SIG-M5 treated with dmso at 0.1 percent for 504 hours (cell line): ENCODE measurements at regions not wholly inside any gene's neighbourhood (a gene's known extent, or its start where the extent isn't known, plus 50 kb on each side); places are given as distances from the start of the nearest gene placed in this dataset.
A peak's percentile ranks its signal among the peaks of the same experiment; 100 is the strongest.

Experiments
- DNase-seq: peaks from one replicate; lab custom pipeline; 2025; ENCODE audit not compliant: unreplicated experiment; lab: John Stamatoyannopoulos, UW

DNA sequence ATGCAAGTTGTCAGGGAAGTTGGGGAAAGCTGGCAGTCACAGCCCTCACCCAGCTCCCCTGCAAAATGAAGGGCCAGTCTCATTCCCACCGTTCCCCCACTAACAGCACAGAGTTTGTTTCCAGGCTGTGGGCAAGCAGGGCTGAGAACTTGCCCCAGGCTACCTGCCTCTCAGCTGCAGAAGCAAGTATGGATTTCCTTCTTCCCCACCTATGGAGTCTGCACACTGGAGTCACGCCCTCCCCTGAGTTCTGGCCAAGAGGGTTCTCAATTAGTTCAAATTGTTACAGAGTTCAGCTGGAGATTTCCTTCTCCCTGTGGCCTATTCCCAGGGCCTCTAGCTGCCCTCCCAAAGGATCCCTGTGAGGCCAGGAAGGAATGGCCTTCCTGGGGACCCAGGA lies 90.1 kb upstream of the ATP11B start:
- no peak for DNase-seq

DNA sequence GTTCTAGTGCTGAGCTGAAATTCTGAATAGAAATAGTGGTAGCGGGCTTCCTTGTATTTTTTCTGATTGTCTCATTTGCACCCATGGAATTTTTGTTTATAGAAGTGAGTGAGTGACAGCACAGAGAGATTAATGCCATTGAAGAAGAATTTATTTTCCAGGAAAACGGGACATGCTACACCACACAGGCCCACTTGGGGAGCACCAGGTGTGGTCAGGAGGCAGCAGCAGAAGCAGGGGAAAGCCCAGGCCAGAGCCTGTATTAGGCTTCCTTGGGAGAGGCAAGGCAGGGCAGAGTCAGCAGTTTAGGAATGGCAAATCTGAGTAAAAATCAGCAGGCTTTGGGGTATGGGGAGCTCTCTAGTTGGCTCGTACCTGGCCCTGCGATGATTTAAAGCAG lies 88.4 kb upstream of the ATP11B start:
- DNase-seq: no peak

DNA sequence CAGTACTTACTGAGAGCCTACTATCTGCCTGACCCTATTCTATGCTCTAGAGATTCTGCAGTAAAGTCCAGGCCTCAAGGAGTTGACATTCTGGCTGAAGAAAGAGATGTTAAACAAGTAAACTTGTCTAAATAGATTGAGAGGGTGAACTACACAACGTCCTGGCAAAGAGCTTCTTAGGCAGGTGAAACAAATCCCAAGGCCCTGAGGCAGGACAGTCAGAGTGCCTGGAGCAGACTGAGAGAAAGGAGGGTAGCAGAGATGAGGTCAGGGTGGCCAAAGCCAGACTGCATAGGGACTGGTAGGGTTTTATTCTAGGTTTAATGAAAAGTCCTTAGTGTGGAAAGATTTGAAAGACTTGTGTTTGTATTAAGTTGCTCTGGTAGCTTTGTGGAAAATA lies 84.5 kb upstream of the ATP11B start:
- no peak for DNase-seq

DNA sequence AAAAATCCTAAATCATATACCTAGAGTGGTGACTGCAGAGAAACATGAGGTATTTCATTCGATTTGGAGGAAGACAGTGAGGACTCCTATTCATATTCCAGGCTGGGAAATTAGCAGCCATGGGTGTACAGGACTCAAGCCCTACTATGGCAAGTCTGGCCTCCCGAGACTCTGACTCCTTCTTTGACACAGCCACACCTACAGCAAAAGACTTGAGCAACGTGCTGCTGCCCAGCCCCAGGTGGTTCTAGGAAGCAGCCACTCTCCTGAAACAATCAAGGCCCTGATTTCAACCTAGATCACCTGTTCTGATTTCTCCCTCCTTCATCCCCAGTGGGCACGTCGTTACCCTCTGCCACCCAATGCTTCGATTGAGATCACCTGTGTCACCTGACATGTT lies 84.0 kb upstream of the ATP11B start:
- no peak for DNase-seq

DNA sequence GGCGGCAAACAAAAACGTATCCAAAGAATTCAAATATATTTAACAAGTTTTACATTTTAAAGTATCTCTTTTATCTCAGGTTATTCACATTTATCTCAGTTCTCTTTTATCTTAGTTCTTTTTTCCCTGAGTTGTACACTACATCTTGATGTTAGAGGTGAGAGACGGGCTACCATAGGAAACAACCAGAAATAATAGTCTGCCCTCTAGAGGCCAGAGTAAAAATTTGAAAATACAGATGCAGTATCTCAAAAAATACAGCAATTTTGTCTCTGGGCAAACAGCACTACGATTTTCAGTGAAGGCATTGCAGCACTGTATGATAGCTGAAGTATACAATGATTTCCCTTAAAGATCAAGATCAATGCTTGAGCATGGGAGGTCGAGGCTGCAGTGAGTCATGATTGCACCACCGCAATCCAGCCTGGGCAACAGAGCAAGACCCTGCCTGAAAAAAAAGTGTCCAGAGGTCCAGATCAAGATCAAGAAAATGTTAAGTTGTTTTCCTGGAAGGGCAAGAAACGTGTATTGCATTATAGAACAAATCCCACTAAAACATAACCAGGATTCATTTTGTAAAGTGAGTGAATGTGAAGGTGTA lies 82.6 kb upstream of the ATP11B start:
- DNase-seq: peak; percentile 63

DNA sequence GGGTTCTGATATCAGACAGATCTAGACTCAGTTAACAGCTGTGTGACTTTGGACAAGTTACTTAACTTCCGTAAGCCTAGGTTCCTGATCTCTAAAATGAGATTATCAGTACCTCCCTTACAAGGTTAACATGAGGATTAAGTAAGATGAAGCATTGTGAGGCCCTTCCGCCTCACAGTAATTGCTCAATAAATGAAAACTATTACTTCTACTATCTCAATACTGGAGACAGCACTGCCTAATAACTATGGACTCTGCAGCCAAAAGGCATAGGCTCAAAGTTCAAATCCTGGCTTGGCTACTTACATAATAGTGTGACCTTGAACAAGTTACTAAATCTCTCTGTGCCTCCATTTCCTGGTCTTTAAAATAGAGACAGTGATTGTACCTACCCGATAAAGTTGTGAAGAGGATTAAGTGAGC lies 82.0 kb upstream of the ATP11B start:
- peak; percentile 76 for DNase-seq

DNA sequence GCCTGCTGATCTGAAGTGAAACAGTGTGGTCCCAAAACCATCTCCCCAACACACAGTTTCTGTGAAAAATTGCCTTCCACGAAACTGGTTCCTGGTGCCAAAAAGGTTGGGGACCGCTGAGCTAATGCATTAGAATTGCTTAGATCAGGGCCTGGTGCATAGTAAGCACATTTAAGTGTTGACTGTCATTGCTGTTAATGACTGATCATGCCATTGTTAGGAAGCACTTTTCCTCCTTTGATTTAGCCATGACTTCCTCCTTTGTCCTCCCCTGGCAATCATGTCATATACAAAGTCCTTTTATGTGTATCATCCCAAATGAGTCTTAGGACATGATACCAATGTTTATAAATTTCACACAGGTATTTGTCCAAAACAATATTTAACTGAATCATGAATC lies 81.5 kb upstream of the ATP11B start:
- DNase-seq: no peak

DNA sequence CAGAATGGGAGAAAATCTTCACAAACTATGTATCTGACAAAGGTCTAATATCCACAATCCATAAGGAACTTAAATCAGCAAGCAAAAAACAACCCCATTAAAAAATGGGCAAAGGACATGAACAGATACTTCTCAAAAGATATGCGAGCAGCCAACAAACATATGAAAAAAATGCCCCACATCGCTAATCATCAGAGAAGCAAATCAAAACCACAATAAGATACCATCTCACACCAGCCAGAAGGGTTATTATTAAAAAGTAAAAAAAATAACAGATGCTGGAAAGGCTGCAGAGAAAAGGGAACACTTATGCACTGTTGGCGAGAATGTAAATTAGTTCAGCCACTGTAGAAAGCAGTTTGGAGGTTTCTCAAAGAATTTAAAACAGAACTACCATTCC lies 80.2 kb upstream of the ATP11B start:
- no peak for DNase-seq

DNA sequence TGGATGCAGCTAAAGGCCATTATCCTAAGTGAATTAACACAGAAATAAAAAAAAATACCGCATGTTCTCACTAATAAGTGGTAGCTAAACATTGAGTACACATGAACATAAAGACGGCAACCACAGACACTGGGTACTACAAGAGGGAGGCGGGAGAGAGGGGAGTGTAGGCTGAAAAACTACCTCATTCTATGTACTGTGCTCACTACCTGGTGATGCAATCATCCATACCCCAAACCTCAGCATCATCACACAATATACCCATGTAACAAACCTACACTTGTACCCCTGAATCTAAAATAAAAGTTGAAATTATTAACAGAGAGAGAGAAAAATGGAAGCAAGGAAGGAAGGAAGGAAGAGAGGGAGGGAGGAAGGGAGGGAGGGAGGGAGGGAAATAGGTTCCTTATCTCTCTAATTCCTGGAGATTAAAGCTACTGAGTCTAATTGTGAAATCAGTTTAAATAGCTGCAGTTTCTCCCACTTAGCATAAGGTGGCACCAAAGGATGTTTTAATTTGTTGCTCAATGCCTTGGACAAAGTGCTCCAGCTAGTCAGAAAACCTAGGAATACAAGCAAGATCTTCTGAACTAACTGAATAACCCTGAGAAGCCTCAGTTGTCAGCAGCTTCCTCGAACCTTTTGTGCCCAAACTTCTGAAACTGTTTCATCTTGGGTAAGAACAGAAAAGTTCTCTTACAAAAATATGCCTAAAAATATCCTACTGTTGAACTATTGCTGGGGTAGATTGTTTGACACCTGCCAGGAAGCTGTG lies 79.4 kb upstream of the ATP11B start:
- DNase-seq: peak; percentile 84

DNA sequence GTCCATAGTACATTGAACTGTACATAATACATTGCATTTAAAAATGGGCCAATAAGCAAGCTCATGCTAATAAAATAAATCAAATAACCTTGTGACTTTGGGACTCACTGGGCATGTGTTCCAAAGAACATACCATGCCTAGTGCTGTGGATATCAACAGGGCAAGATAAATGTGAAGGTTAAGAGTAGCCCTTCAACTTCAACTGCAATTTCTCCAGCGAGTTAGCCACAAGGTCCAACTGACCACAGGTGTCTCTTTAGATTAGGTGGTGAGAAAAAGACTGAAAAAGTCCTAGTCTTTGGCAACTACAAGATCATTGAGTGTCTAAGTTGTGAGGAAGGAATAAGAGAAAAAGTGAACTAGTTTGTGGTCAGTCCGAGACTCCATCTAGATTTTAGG lies 78.3 kb upstream of the ATP11B start:
- no peak for DNase-seq

DNA sequence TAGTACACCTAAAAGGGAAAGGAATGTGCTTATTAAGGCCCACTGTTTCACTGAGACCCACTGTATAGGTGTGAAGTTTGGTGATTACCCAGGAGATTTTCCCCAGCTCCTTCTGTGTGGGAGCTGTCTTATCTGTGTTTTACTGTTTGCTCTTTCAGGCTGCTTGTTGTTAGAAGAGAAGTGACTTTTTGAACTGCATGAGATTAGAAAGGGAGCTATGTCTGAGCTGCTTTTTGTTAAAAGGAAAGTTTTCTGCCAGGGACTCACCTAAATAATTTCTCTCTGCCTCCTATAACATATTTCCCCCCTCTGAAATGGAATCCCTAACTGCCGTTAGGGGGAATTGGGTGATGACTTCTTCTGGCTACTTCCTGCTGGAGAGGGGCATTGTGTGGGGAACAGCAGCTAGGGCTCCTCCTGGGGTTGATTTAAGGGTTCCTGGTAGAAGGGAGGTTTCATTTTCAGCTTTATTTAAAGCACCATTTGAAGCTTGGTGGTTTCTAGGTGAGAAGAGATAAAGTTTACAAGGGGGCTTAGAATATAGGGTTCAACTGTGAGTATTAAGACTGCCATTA lies 77.1 kb upstream of the ATP11B start:
- no peak for DNase-seq

DNA sequence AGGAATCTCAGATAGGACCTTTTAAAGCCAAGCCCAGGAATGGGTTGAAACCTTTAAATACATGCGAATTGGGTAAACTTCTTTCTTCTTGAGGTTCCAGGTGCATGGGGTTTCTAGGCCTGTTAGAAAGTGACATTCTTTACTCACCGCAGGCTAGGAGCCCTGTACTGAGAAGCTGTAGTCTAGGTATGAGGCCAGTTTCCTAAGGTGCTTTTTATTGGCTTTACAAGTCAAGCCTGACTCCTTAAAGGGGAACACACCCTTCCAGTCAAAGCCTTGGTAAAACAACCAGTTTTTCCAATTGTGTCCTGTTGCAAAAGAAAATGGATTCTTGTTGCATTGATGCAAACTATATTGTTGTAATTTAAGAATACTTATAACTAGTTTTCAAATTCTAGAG lies 76.1 kb upstream of the ATP11B start:
- no peak for DNase-seq

DNA sequence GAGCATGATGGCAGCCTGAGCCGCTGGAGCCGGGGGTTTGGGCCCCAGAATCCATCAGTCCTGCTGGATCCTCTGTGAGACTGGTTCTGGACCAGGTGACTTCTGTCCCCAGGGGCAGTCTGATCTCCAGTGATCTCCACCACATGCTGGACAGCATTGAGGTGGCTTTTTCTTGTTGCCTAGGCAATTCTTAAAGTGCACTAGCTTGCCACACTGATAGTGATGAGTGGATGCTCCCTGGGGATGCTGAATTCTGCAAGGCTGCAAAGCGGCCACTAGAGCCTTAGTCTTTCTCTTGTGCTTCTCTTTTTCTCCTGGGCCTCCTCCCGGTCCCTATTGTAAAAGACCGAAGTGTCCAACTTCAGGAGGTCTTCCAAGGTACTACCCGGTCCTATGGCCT lies 70.4 kb upstream of the ATP11B start:
- DNase-seq: no peak

DNA sequence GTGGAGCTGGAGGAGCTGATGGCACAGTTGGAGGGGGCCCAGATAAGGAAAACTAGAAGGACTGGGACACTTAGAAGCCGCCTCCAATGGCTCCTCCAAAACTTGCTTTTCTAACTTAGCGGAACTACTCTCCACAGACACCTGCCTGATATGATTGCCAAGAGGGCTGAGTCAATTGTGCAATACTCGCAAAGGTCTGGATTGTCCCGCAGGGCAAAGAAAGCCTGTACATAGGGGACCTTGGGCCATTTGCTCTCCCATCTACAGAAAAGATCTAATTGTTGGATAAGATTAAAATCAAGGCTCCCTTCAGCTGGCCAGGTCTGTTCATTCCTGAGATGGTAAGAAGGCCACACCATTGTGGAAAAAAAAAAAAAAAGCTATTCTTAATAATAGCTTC lies 69.7 kb upstream of the ATP11B start:
- no peak for DNase-seq

DNA sequence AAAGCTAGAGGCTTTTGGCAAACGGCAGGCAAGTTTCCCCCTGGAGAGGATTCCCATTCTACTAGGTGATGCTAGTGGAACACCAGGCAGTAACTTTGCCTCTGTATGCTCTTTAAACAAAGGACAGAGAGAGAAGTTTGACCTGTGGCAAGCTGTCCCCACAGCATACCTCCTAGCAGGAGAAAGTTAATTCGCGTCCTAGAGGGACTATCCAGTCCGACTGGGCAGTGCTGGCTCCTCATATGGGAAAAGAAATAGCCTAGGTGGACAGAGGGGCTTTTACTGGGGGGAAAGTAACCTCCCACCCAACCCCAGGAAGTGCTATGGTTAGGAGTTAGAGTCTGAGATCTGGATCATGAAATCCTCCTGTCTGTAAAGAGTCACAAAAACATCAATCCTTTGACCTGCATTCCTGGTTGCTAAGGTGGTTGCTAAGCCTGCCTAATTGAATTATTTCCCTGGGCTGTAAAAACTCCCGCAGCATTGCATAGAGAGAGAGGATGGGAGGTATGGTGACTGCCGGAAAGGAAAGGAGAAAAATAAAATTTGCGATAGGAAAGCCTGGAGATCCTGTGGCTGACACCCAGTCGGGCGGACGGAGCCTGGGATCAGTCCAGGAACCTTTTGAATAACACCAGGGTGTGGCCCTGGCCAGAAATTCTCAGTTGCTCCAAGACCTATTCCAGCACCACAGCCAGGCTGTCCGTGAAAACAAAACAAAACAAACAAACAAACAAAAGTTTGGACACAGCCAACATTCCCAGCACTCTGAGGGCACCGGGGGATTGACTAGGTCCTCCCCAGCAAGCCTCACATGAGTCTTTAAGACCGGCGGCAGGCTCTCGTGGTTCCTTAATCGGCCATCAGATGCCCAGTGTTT lies 67.7 kb upstream of the ATP11B start:
- DNase-seq: no peak

DNA sequence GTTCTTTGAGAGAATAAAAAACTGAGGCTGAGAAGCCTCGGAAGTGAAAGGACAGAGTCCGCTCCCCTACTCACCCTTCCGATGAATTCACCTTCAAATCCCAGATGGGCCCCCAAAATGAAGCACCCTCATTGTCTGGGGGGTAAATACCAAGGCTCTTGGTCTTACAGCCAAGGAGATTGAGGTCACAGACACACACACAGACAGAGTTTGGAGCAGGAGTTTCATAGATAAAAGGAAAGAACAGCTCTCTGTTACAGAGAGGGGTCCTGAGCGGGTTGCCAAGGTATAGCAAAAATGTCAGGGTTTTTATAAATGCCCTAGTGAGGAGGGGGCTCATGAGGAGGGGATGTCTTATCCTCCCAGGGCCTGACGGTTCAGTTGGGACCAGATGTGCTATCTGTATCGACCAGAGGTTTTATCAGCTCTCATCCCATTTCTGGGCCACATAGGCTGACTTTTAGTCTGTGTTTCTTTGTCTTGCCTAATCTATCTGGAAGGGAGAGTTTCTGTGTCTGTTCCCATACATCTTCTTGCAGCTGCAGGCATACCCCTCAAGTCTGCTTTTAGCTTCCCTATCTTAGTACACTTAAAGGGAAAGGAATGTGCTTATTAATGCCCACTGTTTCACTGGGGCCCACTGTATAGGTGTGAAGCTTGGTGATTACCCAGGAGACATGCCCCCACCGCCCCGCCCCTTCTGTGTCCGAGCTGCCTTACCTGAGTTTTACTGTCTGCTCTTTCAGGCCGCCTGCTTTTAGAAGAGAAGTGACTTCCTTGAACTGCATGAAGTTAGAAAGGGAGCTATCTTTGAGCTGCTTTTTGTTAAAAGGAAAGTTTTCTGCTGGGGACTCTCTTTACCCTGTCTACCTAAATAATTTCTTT lies 66.8 kb upstream of the ATP11B start:
- DNase-seq: no peak

DNA sequence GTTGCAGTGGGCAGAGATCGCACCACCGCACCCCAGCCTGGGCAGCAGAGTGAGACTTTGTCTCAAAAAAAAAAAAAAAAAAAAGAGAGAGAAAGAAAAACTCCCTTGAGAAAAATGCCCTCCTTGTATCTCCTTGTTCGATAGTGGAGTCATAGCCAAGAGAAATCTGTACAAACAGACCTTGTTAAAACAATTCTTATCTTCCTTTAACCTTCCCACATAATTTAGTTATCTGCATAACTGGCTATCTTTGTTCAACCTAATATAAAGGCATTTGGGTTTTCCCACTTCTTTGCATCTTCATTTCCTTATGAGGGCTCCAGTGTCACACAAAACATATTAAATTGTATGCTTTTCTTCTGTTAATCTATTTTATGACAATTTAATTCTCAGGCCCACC lies 65.1 kb upstream of the ATP11B start:
- DNase-seq: no peak

DNA sequence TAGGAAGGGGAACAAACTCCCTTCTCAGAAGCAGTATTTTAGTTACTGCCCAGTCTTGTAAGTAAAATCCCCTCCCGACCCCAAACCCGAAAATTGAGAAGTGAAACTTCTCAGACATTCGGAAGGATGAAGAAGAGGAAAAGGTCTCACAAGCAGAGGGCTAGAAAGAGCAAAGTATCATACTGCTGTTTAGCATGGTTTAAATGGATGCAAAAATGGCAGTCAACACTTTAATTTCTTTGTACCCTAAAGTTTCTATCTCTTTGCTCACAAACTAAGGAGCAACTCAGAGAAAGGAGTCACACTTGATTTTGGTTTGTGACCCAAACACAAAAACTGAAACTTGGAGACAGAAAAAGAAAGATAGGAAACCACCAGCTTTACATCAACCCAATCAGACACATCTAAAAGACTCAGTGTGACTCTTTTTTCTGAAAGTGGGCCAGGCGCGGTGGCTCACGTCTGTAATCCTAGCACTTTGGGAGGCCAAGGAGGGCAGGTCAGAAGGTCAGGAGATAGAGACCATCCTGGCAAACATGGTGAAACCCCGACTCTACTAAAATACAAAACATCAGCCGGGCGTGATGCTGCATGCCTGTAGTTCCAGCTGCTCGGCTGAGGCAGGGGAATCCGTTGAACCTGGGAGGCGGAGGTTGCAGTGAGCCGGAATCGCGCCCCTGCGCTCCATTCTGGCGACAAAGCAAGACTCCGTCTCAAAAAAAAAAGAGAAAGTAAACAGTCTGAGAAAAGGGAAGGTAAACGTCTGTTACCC lies 63.2 kb upstream of the ATP11B start:
- DNase-seq: peak; percentile 57

DNA sequence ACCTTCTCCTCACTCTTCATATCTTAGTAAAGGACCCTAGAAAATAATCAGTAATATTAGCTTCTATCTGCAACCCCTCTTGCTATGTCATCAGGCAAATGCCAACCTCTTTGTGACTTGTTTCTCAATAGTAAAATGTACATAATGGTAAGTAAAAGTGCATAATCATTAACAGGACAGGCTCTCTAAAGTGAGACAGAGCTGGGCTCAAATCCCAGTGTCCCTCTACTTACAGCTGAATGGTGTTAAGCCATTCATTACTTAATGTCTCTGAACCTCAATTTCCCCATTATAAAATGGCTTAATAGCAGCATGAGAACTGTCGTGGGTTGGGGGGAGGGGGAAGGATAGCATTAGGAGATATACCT lies 62.6 kb upstream of the ATP11B start:
- DNase-seq: no peak

DNA sequence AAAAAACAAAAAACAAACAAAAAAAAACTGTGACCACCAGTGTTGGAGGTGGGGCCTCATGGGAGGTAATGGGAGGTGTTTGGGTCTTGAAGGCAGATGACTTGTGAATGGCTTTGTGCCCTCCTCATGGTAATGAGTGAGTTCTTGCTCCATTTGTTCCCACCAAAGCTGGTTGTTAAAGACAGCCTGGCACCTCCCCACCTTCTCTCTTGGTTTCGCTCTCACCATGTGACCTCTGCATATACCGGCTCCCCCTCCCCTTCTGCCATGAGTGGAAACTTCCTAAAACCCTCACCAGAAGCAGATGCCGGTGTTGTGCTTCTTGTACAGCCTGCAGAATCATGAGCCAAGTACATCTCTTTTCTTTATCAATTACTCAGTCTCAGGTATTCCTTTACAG lies 61.5 kb upstream of the ATP11B start:
- DNase-seq: no peak
